ENCODE measurements at regions not wholly inside any gene's neighbourhood (a gene's known extent, or its start where the extent isn't known, plus 50 kb on each side); places are given as distances from the start of the nearest gene placed in this dataset.
A peak's percentile ranks its signal among the peaks of the same experiment; 100 is the strongest.

DNA sequence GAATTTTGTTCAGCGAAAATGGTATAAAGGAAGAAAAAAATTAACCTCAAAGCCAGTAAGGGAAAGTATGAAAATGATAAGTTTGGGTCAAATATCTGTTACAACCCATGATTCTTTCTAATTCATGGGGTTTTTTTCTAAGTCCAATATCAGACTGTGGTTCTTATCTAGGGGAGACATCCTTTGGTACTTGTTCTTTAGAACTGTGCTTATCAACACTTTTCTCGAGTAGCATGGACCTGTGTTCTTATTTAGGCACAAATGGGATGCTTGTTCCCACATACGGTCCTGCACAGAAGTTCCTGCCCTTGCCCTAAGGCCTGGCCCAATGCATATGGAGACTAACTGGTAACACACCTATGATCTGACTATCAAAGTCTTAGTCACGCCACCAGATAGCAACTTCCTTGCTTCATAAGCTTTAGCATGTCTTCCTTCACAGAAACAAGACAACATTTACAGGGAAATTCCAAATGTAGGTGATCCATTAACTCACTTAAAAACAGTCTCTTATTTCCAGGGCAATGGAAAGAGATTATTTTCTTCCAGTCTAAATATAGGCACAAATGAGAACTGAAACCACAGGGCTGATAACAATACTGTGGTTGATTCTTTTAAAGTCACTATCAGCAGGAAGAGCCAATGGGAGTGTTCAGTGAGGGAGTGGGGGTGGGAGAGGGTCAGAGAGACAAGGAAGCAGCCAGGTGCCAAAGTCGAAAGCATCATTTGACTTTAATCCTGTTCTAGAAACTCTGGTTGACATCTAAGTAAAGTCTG is 268.8 kb upstream of the ANKRD55 start:
- H3K36me3 ChIP-seq (ENCODE audit: control insufficient read depth in 4 of 4, insufficient read depth in 4 of 4, low read length in 3 of 4), result no peaks in the 10 kb centered on the region
- CTCF ChIA-PET, result no interaction called here
- WGBS (ENCODE audit: insufficient coverage), result 80% methylated on average over 4 of the region's 5 CpGs

DNA sequence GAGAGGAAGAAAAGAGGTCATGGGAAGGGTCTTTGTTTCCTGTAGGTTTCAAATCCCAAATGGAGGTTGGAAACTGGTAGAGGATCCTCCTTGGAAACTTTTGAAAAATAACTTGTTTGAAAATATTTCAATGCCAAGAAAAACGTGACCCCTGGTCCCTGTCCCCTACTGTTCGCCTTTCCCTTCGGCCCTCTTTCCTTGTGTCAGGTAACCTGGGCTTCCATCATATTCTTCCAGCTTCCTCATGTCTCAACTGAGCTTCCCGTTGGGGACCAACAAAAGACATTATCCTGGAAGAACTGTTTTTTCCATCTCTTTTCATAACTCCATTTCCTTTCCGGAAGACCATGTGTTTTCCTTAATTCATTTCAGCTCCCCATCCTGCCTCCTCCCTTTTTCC is 266.8 kb upstream of the ANKRD55 start:
- WGBS (ENCODE audit: insufficient coverage), result 96% methylated on average over 5 of the region's 5 CpGs
- POLR2A ChIA-PET, result no interaction called here
- CTCF ChIA-PET, result interaction anchor here (0.5 kb wide), 1 partner anchor 33 kb away, joined by 3 read pairs; no protein-coding TSS in a partner anchor

More for the DNA sequence above, 268.8 kb upstream of the ANKRD55 start:
- POLR2A ChIA-PET, result no interaction called here
- Histone ChIP-seq H3K27me3 (replicated peaks in 2 of 5; ENCODE audit: control insufficient read depth in 4 of 5, insufficient read depth in 5 of 5, low read length in 4 of 5) (no peaks in the 10 kb centered on the region), H3K27ac (ENCODE audit: insufficient read depth in 1 of 2, low read depth in 1 of 2, low read length in 2 of 2, poor library complexity in 1 of 2, severe bottlenecking in 2 of 2) (no peak overlapping the region), H3K9me3 (ENCODE audit: control extremely low read depth in 1 of 5, control insufficient read depth in 4 of 5, insufficient read depth in 2 of 5, low read depth in 1 of 5, low read length in 4 of 5) (peaks cover 0 to 5% (median 0%) of the 10 kb centered on the region in 5 experiments), H3K4me1 (ENCODE audit: control extremely low read depth in 1 of 4, control insufficient read depth in 4 of 4, insufficient read depth in 4 of 4, low read length in 3 of 4) (peaks cover 0 to 6% (median under 1%) of the 10 kb centered on the region in 4 experiments), H3K4me3 (ENCODE audit: control insufficient read depth in 1 of 7, extremely low read depth in 1 of 7, insufficient read depth in 4 of 7, low read depth in 2 of 7, low read length in 6 of 7) (no peak overlapping the region)
- peak in 2 of 3 donors; percentile 23 to 42 for DNase-seq

DNA sequence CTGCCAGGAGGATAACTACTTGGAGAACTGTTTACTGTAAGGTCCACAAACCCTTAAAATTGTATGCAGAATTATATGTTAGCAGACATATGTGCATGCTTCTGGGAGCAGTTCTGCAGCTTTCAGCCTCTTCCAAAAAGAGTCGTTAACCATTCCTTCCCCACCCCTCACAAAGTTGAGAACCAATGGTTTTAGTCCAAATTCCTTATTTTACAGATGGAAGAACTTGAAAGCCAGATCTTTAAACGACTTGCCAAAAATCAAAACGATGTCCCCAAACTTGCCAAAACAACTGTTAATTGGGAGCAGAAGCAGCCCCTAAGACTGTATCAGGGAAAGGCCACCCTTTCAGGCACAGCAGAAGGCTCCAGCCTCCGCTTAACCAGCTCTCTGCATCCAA is 266.4 kb upstream of the ANKRD55 start:
- CTCF ChIA-PET, result interaction anchor here (0.5 kb wide), 1 partner anchor 33 kb away, joined by 3 read pairs; no protein-coding TSS in a partner anchor
- POLR2A ChIA-PET, result no interaction called here
- Histone ChIP-seq H3K27me3 (replicated peaks in 2 of 5; ENCODE audit: control insufficient read depth in 4 of 5, insufficient read depth in 5 of 5, low read length in 4 of 5) (no peaks in the 10 kb centered on the region), H3K4me3 (ENCODE audit: control insufficient read depth in 1 of 7, extremely low read depth in 1 of 7, insufficient read depth in 4 of 7, low read depth in 2 of 7, low read length in 6 of 7) (no peak overlapping the region), H3K9me3 (ENCODE audit: control extremely low read depth in 1 of 5, control insufficient read depth in 4 of 5, insufficient read depth in 2 of 5, low read depth in 1 of 5, low read length in 4 of 5) (peaks cover 0 to 5% (median 0%) of the 10 kb centered on the region in 5 experiments), H3K36me3 (ENCODE audit: control insufficient read depth in 4 of 4, insufficient read depth in 4 of 4, low read length in 3 of 4) (no peaks in the 10 kb centered on the region), H3K27ac (ENCODE audit: insufficient read depth in 1 of 2, low read depth in 1 of 2, low read length in 2 of 2, poor library complexity in 1 of 2, severe bottlenecking in 2 of 2) (no peak overlapping the region), H3K4me1 (ENCODE audit: control extremely low read depth in 1 of 4, control insufficient read depth in 4 of 4, insufficient read depth in 4 of 4, low read length in 3 of 4) (peaks cover 8 to 22% (median 9%) of the 10 kb centered on the region in 4 experiments)
- no peak for DNase-seq
- WGBS (ENCODE audit: insufficient coverage), result 100% methylated on average over 3 of the region's 4 CpGs

More for the DNA sequence above, 266.8 kb upstream of the ANKRD55 start:
- peaks cover 7 to 18% (median 8%) of the 10 kb centered on the region in 4 experiments for H3K4me1 ChIP-seq (ENCODE audit: control extremely low read depth in 1 of 4, control insufficient read depth in 4 of 4, insufficient read depth in 4 of 4, low read length in 3 of 4)
- H3K36me3 ChIP-seq (ENCODE audit: control insufficient read depth in 4 of 4, insufficient read depth in 4 of 4, low read length in 3 of 4), result no peaks in the 10 kb centered on the region
- H3K9me3 ChIP-seq (ENCODE audit: control extremely low read depth in 1 of 5, control insufficient read depth in 4 of 5, insufficient read depth in 2 of 5, low read depth in 1 of 5, low read length in 4 of 5), result peaks cover 0 to 5% (median 0%) of the 10 kb centered on the region in 5 experiments
- no peak overlapping the region for H3K4me3 ChIP-seq (ENCODE audit: control insufficient read depth in 1 of 7, extremely low read depth in 1 of 7, insufficient read depth in 4 of 7, low read depth in 2 of 7, low read length in 6 of 7)
- no peak overlapping the region for H3K27ac ChIP-seq (ENCODE audit: insufficient read depth in 1 of 2, low read depth in 1 of 2, low read length in 2 of 2, poor library complexity in 1 of 2, severe bottlenecking in 2 of 2)
- H3K27me3 ChIP-seq (replicated peaks in 2 of 5; ENCODE audit: control insufficient read depth in 4 of 5, insufficient read depth in 5 of 5, low read length in 4 of 5), result no peaks in the 10 kb centered on the region
- no peak for DNase-seq

DNA sequence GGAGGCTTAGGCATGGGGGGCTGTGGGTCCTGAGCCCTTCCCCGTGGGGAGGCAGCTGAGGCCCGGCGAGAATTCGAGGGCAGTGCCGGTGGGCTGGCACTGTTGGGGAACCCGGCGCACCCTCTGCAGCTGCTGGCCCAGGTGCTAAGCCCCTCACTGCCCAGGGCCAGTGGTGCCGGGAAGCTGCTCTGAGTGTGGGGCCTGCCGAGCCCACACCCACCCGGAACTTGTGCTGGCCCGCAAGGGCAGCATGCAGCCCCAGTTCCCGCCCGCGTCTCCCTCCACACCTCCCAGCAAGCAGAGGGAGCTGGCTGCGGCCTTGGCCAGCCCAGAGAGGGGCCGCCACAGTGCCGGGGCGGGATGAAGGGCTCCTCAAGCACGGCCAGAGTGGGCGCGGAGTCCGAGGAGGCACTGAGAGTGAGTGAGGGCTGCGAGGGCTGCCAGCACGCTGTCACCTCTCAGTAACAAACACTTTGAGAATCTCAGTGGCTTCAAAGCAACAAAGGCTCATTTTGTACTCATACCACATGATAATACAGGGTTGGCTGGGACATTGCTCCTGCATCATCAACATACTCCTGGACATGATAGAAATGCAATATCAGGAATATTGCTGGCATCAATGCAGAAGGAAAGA is 265.7 kb upstream of the ANKRD55 start:
- Histone ChIP-seq H3K9me3 (ENCODE audit: control extremely low read depth in 1 of 5, control insufficient read depth in 4 of 5, insufficient read depth in 2 of 5, low read depth in 1 of 5, low read length in 4 of 5) (peaks cover 0 to 1% (median 0%) of the 10 kb centered on the region in 5 experiments), H3K4me3 (ENCODE audit: control insufficient read depth in 1 of 7, extremely low read depth in 1 of 7, insufficient read depth in 4 of 7, low read depth in 2 of 7, low read length in 6 of 7) (no peak overlapping the region), H3K27me3 (replicated peaks in 2 of 5; ENCODE audit: control insufficient read depth in 4 of 5, insufficient read depth in 5 of 5, low read length in 4 of 5) (no peaks in the 10 kb centered on the region), H3K36me3 (ENCODE audit: control insufficient read depth in 4 of 4, insufficient read depth in 4 of 4, low read length in 3 of 4) (no peaks in the 10 kb centered on the region), H3K27ac (ENCODE audit: insufficient read depth in 1 of 2, low read depth in 1 of 2, low read length in 2 of 2, poor library complexity in 1 of 2, severe bottlenecking in 2 of 2) (no peak overlapping the region), H3K4me1 (ENCODE audit: control extremely low read depth in 1 of 4, control insufficient read depth in 4 of 4, insufficient read depth in 4 of 4, low read length in 3 of 4) (peaks cover 9 to 28% (median 15%) of the 10 kb centered on the region in 4 experiments)
- CTCF ChIA-PET, result no interaction called here
- POLR2A ChIA-PET, result no interaction called here
- DNase-seq, result no peak
- 95% methylated on average over 9 of the region's 24 CpGs for WGBS (ENCODE audit: insufficient coverage)

DNA sequence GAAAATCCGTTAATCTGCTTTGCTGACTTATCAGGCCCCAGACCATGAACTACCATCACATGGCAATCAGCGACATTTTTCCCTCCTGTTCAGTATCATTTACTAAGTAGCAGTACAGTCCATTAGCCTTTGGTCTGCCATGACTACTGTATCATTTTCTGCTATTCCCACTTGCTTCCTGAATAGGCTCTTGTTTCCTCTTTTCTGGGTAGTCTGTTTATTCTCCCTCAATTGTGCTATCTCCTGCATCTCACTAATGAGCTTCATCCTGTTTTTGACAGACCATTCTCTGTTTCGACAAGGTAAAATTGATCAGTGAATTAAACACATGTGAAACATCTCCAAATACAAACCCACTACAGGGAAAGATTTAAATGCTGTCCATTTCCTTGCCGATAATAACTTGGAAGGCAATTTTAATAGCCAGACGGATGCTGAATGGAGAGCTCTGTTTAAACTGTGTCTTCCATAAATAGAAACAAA is 263.5 kb upstream of the ANKRD55 start:
- H3K4me3 ChIP-seq (ENCODE audit: control insufficient read depth in 1 of 7, extremely low read depth in 1 of 7, insufficient read depth in 4 of 7, low read depth in 2 of 7, low read length in 6 of 7), result no peak overlapping the region
- no peaks in the 10 kb centered on the region for H3K9me3 ChIP-seq (ENCODE audit: control extremely low read depth in 1 of 5, control insufficient read depth in 4 of 5, insufficient read depth in 2 of 5, low read depth in 1 of 5, low read length in 4 of 5)
- H3K4me1 ChIP-seq (ENCODE audit: control extremely low read depth in 1 of 4, control insufficient read depth in 4 of 4, insufficient read depth in 4 of 4, low read length in 3 of 4), result peaks cover 9 to 36% (median 18%) of the 10 kb centered on the region in 4 experiments
- POLR2A ChIA-PET, result no interaction called here
- DNase-seq, result peak in 2 of 3 donors; percentile 26 to 31
- no peak overlapping the region for H3K27ac ChIP-seq (ENCODE audit: insufficient read depth in 1 of 2, low read depth in 1 of 2, low read length in 2 of 2, poor library complexity in 1 of 2, severe bottlenecking in 2 of 2)
- H3K27me3 ChIP-seq (replicated peaks in 2 of 5; ENCODE audit: control insufficient read depth in 4 of 5, insufficient read depth in 5 of 5, low read length in 4 of 5), result no peaks in the 10 kb centered on the region
- CTCF ChIA-PET, result no interaction called here
- no peaks in the 10 kb centered on the region for H3K36me3 ChIP-seq (ENCODE audit: control insufficient read depth in 4 of 4, insufficient read depth in 4 of 4, low read length in 3 of 4)
- 70% methylated on average over 4 of the region's 5 CpGs for WGBS (ENCODE audit: insufficient coverage)

DNA sequence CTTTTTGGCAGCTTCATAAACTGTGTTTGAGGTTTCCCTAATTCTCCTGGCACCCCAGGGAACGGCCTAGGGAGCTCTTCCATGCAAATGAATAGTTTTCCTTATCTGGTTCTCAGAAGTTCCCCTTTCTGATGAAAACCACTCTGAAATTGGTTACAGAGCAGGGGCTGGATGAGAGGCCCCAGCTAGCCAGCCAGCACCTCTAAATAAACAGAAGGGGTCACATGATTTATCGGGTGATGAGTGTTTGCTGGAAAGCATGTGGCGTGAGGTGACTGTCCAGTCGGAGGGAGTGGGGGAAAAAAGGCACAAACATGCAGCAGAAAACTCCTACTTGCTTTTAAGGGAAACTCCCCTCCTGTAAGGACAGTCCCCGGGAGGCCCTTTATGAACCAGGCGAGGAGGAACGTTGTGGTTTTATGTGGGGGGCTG is 261.2 kb upstream of the ANKRD55 start:
- 0% methylated on average over 4 of the region's 7 CpGs for WGBS (ENCODE audit: insufficient coverage)
- DNase-seq, result peak in 2 of 3 donors; percentile 45 to 61
- H3K4me3 ChIP-seq (ENCODE audit: control insufficient read depth in 1 of 7, extremely low read depth in 1 of 7, insufficient read depth in 4 of 7, low read depth in 2 of 7, low read length in 6 of 7), result no peak overlapping the region
- H3K4me1 ChIP-seq (ENCODE audit: control extremely low read depth in 1 of 4, control insufficient read depth in 4 of 4, insufficient read depth in 4 of 4, low read length in 3 of 4), result peaks cover 9 to 36% (median 18%) of the 10 kb centered on the region in 4 experiments
- CTCF ChIA-PET, result interaction anchor here (1.4 to 5.6 kb wide), 2 partner anchors 13 to 194 kb away, joined by 3 to 23 read pairs; no protein-coding TSS in a partner anchor
- no peaks in the 10 kb centered on the region for H3K27me3 ChIP-seq (replicated peaks in 2 of 5; ENCODE audit: control insufficient read depth in 4 of 5, insufficient read depth in 5 of 5, low read length in 4 of 5)
- H3K27ac ChIP-seq (ENCODE audit: insufficient read depth in 1 of 2, low read depth in 1 of 2, low read length in 2 of 2, poor library complexity in 1 of 2, severe bottlenecking in 2 of 2), result peak overlapping the region in 1 of 2 experiments; percentile 6
- POLR2A ChIA-PET, result no interaction called here
- H3K9me3 ChIP-seq (ENCODE audit: control extremely low read depth in 1 of 5, control insufficient read depth in 4 of 5, insufficient read depth in 2 of 5, low read depth in 1 of 5, low read length in 4 of 5), result no peaks in the 10 kb centered on the region
- H3K36me3 ChIP-seq (ENCODE audit: control insufficient read depth in 4 of 4, insufficient read depth in 4 of 4, low read length in 3 of 4), result no peaks in the 10 kb centered on the region
